ENCODE measurements at regions not wholly inside any gene's neighbourhood (a gene's known extent, or its start where the extent isn't known, plus 50 kb on each side); places are given as distances from the start of the nearest gene placed in this dataset.

- Histone ChIP-seq H3K27ac (ENCODE audit: low read depth) (no peak overlapping the region), H3K27me3 (ENCODE audit: insufficient read depth) (no peaks in the 10 kb centered on the region), H3F3A (replicated peaks; ENCODE audit: low read depth) (no peaks in the 10 kb centered on the region), H3K79me2 (replicated peaks; ENCODE audit: insufficient read depth) (no peaks in the 10 kb centered on the region), H2AFZ (no peak overlapping the region), H3K9me2 (ENCODE audit: insufficient read depth) (no peaks in the 10 kb centered on the region), H3K36me3 (ENCODE audit: insufficient read depth) (no peaks in the 10 kb centered on the region), H3K4me1 (ENCODE audit: insufficient read depth) (no peaks in the 10 kb centered on the region), H4K20me1 (replicated peaks; ENCODE audit: insufficient read depth) (no peaks in the 10 kb centered on the region), H3K4me2 (no peak overlapping the region), H3K4me3 (no peak overlapping the region)
- Mint-ChIP-seq H3K36me3 (ENCODE audit: low read depth) (no peaks in the 10 kb centered on the region), H3K4me1 (no peaks in the 10 kb centered on the region), H3K27ac (no peak overlapping the region), H3K27me3 (ENCODE audit: insufficient read depth, low read depth, poor library complexity) (peaks cover 6% of the 10 kb centered on the region), H3K9me3 (no peaks in the 10 kb centered on the region), H3K4me3 (no peak overlapping the region)
- ATAC-seq = no peak
- TF ChIP-seq CREB1 (CRISPR knock-in tag; IDR thresholded peaks at IDR 0.05; ENCODE audit: low read depth) = no peak
- no peak for TF ChIP-seq ETS1 (IDR thresholded peaks at IDR 0.05)
- no peak for TF ChIP-seq POLR2AphosphoS5 (IDR thresholded peaks at IDR 0.05; ENCODE audit: low read depth)
- no peak for TF ChIP-seq ZNF114 (CRISPR knock-in tag; IDR thresholded peaks at IDR 0.05)
- TF ChIP-seq ZNF331 (CRISPR knock-in tag; IDR thresholded peaks at IDR 0.05; ENCODE audit: low read depth) = no peak
- no peak for TF ChIP-seq EZH2phosphoT487 (IDR thresholded peaks at IDR 0.05; ENCODE audit: unreplicated experiment)
- TF ChIP-seq STAT1 (IDR thresholded peaks at IDR 0.05; ENCODE audit: unreplicated experiment) = no peak
- TF ChIP-seq ZNF462 (CRISPR knock-in tag; IDR thresholded peaks at IDR 0.05) = no peak
- no peak for TF ChIP-seq EZH2 (IDR thresholded peaks at IDR 0.05; ENCODE audit: low read depth, unreplicated experiment)
- DNase-seq (ENCODE audit: low spot score) = no peak
Observed at GRCh38 chr1:242813490-242814091, 289.1 kb upstream of the PLD5 start.

Data from GM23338 (cell line).